Upper lobe of left lung (tissue), 4 donors: ENCODE measurements at regions not wholly inside any gene's neighbourhood (a gene's known extent, or its start where the extent isn't known, plus 50 kb on each side); places are given as distances from the start of the nearest gene placed in this dataset.

Experiments
- CTCF ChIP-seq, 6 experiments: fragments of 450-650 bp in 4 of 6; fragments of 200-600 bp in 2 of 6; sonication (generic) in 2 of 6; IDR thresholded peaks; one replicate each; pipeline ENCODE4 v1.5.1; 2016 to 2019; ENCODE audit warnings: antibody characterized with exemption in 6 of 6
- EP300 ChIP-seq, 4 donors: sonication (generic); formaldehyde crosslinking; IDR thresholded peaks; one replicate each; pipeline ENCODE4 v1.5.1; 2017; ENCODE audit warnings: antibody characterized with exemption in 4 of 4, control low read depth in 2 of 4
- POLR2A ChIP-seq, 4 donors: fragments of 450-650 bp; IDR thresholded peaks; one replicate each; pipeline ENCODE4 v1.5.1; 2016 to 2017; ENCODE audit warnings: antibody characterized with exemption in 4 of 4, mild to moderate bottlenecking in 2 of 4
- POLR2AphosphoS5 ChIP-seq, 2 donors: sonication (generic); formaldehyde crosslinking; IDR thresholded peaks; one replicate each; pipeline ENCODE4 v1.5.1; 2017; ENCODE audit warnings: antibody characterized with exemption in 2 of 2

- TF ChIP-seq CTCF (IDR thresholded peaks at IDR 0.05) (no peak), POLR2A (IDR thresholded peaks at IDR 0.05) (no peak), POLR2AphosphoS5 (IDR thresholded peaks at IDR 0.05) (no peak), EP300 (IDR thresholded peaks at IDR 0.05) (no peak)
Measured at GRCh38 chr13:44267980-44268379, 105.6 kb upstream of the SERP2 start.
